Neural cell (in vitro differentiated cells): ENCODE measurements at regions not wholly inside any gene's neighbourhood (a gene's known extent, or its start where the extent isn't known, plus 50 kb on each side); places are given as distances from the start of the nearest gene placed in this dataset.

Experiments used
- H2AFZ ChIP-seq: fragments of 200-600, 300-800 bp; sonication (generic), shearing (Covaris generic); 2 replicates; pipeline ENCODE4 v1.6.0; 2014; ENCODE audit warnings: low read depth, mild to moderate bottlenecking, antibody characterized with exemption, low read length, moderate library complexity
- H3F3A ChIP-seq: fragments of 200-600 bp; shearing (Covaris generic); 2 replicates; pipeline ENCODE4 v1.6.1; 2016; ENCODE audit warnings: mild to moderate bottlenecking, moderate library complexity, mixed read lengths, antibody characterized with exemption, low read length; ENCODE audit not compliant: insufficient read depth, poor library complexity, severe bottlenecking
- H3K27ac ChIP-seq: fragments of 200-600, 300-800 bp; sonication (generic), shearing (Covaris generic); 2 replicates; pipeline ENCODE4 v1.5.1; 2014; ENCODE audit warnings: mild to moderate bottlenecking, low read length, moderate library complexity
- H3K27me3 ChIP-seq: fragments of 300-800, 200-600 bp; sonication (generic), shearing (Covaris generic); 2 replicates; pipeline ENCODE4 v1.6.0; 2014; ENCODE audit warnings: mild to moderate bottlenecking, low read depth, low read length, moderate library complexity; ENCODE audit not compliant: insufficient read depth
- H3K36me3 ChIP-seq: fragments of 300-800, 200-600 bp; sonication (generic), shearing (Covaris generic); 2 replicates; pipeline ENCODE4 v1.5.1; 2014; ENCODE audit warnings: mild to moderate bottlenecking, antibody characterized with exemption, low read length, moderate library complexity; ENCODE audit not compliant: insufficient read depth
- H3K4me2 ChIP-seq: fragments of 300-800, 200-600 bp; sonication (generic), shearing (Covaris generic); 2 replicates; pipeline ENCODE4 v1.6.0; 2014; ENCODE audit warnings: mild to moderate bottlenecking, low read length
- H3K4me3 ChIP-seq: fragments of 300-800, 200-600 bp; sonication (generic), shearing (Covaris generic); 2 replicates; pipeline ENCODE4 v1.5.1; 2014; ENCODE audit warnings: mild to moderate bottlenecking, low read length, moderate library complexity
- H3K79me2 ChIP-seq: fragments of 200-600 bp; shearing (Covaris generic); replicated peaks from 2 replicates; pipeline ENCODE4 v1.6.0; 2014; ENCODE audit warnings: mild to moderate bottlenecking, low read length, moderate library complexity; ENCODE audit not compliant: insufficient read depth
- H3K9ac ChIP-seq: fragments of 300-800, 200-600 bp; sonication (generic), shearing (Covaris generic); 2 replicates; pipeline ENCODE4 v1.6.1; 2016; ENCODE audit warnings: mild to moderate bottlenecking, low read length, mixed read lengths
- H3K9me2 ChIP-seq: fragments of 200-600 bp; shearing (Covaris generic); 2 replicates; pipeline ENCODE4 v1.6.1; 2016; ENCODE audit warnings: mild to moderate bottlenecking, low read length, mixed read lengths; ENCODE audit not compliant: insufficient read depth
- H3K9me3 ChIP-seq: fragments of 200-600, 300-800 bp; sonication (generic), shearing (Covaris generic); 2 replicates; pipeline ENCODE4 v1.6.1; 2016; ENCODE audit warnings: mild to moderate bottlenecking, mixed run types, low read length, moderate library complexity, mixed read lengths
- H4K20me1 ChIP-seq: fragments of 200-600 bp; shearing (Covaris generic); 2 replicates; pipeline ENCODE4 v1.6.1; 2016; ENCODE audit warnings: mild to moderate bottlenecking, mixed run types; ENCODE audit not compliant: insufficient read depth
- CTCF ChIP-seq: fragments of 450-650 bp; IDR thresholded peaks from 2 replicates; pipeline ENCODE4 v1.5.1; 2014; ENCODE audit warnings: antibody characterized with exemption, mild to moderate bottlenecking, moderate library complexity; ENCODE audit not compliant: poor library complexity, severe bottlenecking
- EP300 ChIP-seq: fragments of 450-650 bp; conservative IDR thresholded peaks from 2 replicates; pipeline ENCODE4 v1.6.1; 2014; ENCODE audit warnings: antibody characterized with exemption, mild to moderate bottlenecking, moderate library complexity; ENCODE audit not compliant: poor library complexity, severe bottlenecking
- EZH2 ChIP-seq: fragments of 200-600, 300-800 bp; shearing (Covaris generic), sonication (generic); IDR thresholded peaks from 2 replicates; pipeline ENCODE4 v1.6.1; 2014; ENCODE audit warnings: antibody characterized with exemption, low read length, borderline replicate concordance, mild to moderate bottlenecking; ENCODE audit not compliant: insufficient read depth, poor library complexity, severe bottlenecking
- MXI1 ChIP-seq: fragments of 450-650 bp; conservative IDR thresholded peaks from 2 replicates; pipeline ENCODE4 v1.6.1; 2014; ENCODE audit warnings: antibody characterized with exemption, mild to moderate bottlenecking; ENCODE audit not compliant: poor library complexity, severe bottlenecking
- POLR2AphosphoS5 ChIP-seq: IDR thresholded peaks from 2 replicates; pipeline ENCODE4 v1.6.1; 2012
- RAD21 ChIP-seq: fragments of 450-650 bp; conservative IDR thresholded peaks from 2 replicates; pipeline ENCODE4 v1.6.1; 2014; ENCODE audit warnings: antibody characterized with exemption, mild to moderate bottlenecking, moderate library complexity
- REST ChIP-seq: IDR thresholded peaks from 2 replicates; pipeline ENCODE4 v1.6.1; 2012; ENCODE audit warnings: borderline replicate concordance
- SMC3 ChIP-seq: fragments of 450-650 bp; conservative IDR thresholded peaks from 2 replicates; pipeline ENCODE4 v1.6.1; 2014; ENCODE audit warnings: antibody characterized with exemption, mild to moderate bottlenecking, moderate library complexity; ENCODE audit not compliant: poor library complexity
- TAF1 ChIP-seq: IDR thresholded peaks from 2 replicates; pipeline ENCODE4 v1.6.1; 2012; ENCODE audit warnings: low read depth

- Histone ChIP-seq H2AFZ (no peak overlapping the region), H3K9ac (no peak overlapping the region), H3K9me3 (no peaks in the 10 kb centered on the region), H3K79me2 (no peaks in the 10 kb centered on the region), H3K9me2 (no peaks in the 10 kb centered on the region), H3K36me3 (no peaks in the 10 kb centered on the region), H3K4me3 (no peak overlapping the region), H3F3A (no peaks in the 10 kb centered on the region), H3K4me2 (no peak overlapping the region), H3K27ac (no peak overlapping the region), H4K20me1 (no peaks in the 10 kb centered on the region), H3K27me3 (no peaks in the 10 kb centered on the region)
- TF ChIP-seq SMC3 (no peak), REST (no peak), POLR2AphosphoS5 (no peak), CTCF (no peak), RAD21 (no peak)
Measured at GRCh38 chrY:7794441-7794840, 882.9 kb upstream of the AMELY start.

- TF ChIP-seq CTCF (no peak), MXI1 (no peak), POLR2AphosphoS5 (no peak), EP300 (no peak), REST (no peak), TAF1 (no peak), SMC3 (no peak), EZH2 (no peak), RAD21 (no peak)
- Histone ChIP-seq H3K9me2 (no peaks in the 10 kb centered on the region), H3K9me3 (no peaks in the 10 kb centered on the region), H3K27me3 (no peaks in the 10 kb centered on the region), H4K20me1 (no peaks in the 10 kb centered on the region), H3K36me3 (no peaks in the 10 kb centered on the region), H3F3A (no peaks in the 10 kb centered on the region), H3K9ac (no peak overlapping the region), H3K4me2 (no peak overlapping the region), H3K27ac (no peak overlapping the region), H2AFZ (no peak overlapping the region), H3K4me3 (no peak overlapping the region), H3K79me2 (no peaks in the 10 kb centered on the region)
Measured at GRCh38 chrY:7793989-7794388, 882.4 kb upstream of the AMELY start.
